Adrenal gland (tissue), 9 donors: ENCODE measurements at regions not wholly inside any gene's neighbourhood (a gene's known extent, or its start where the extent isn't known, plus 50 kb on each side); places are given as distances from the start of the nearest gene placed in this dataset.

ENCODE experiments used
- DNase-seq, 7 donors: peaks; one replicate each; pipeline ENCODE4 v3.0.0-alpha.2; 2019 to 2020
- H3K27ac ChIP-seq, 5 donors: fragments of 200-600 bp; sonication (generic) in 4 of 5; 1 replicate in 3 of 5; 2 replicates in 2 of 5; pipeline versions ENCODE4 v1.5.1 to v1.8.0; 2016 to 2020; ENCODE audit warnings: mild to moderate bottlenecking in 1 of 5
- H3K27me3 ChIP-seq: fragments of 200-600 bp; 2 replicates; pipeline ENCODE4 v1.8.0; 2021
- H3K36me3 ChIP-seq, 2 donors: fragments of 200-600 bp; replicated peaks in 1 of 2; 1 replicate in 1 of 2; 2 replicates in 1 of 2; pipeline versions ENCODE4 v1.5.1 to v1.8.0; 2018 to 2022
- H3K4me1 ChIP-seq, 2 donors: fragments of 200-600 bp; replicated peaks in 1 of 2; 1 replicate in 1 of 2; 2 replicates in 1 of 2; pipeline versions ENCODE4 v1.5.1 to v1.8.0; 2018 to 2021
- H3K4me3 ChIP-seq, 4 donors: fragments of 200-600 bp; sonication (generic) in 3 of 4; one replicate each; pipeline ENCODE4 v1.5.1; 2016 to 2018
- H3K9me3 ChIP-seq, 3 donors: fragments of 200-600 bp; sonication (generic) in 1 of 3; replicated peaks in 1 of 3; 1 replicate in 2 of 3; 2 replicates in 1 of 3; pipeline versions ENCODE4 v1.5.1 to v1.8.0; 2016 to 2021
- CTCF ChIP-seq, 6 experiments: fragments of 450-650 bp in 4 of 6; fragments of 200-600 bp in 2 of 6; sonication (generic) in 1 of 6; IDR thresholded peaks; 1 replicate in 5 of 6; 2 replicates in 1 of 6; pipeline versions ENCODE4 v1.5.1 to v1.8.0; 2016 to 2021; ENCODE audit warnings: antibody characterized with exemption in 6 of 6, mild to moderate bottlenecking in 2 of 6, moderate library complexity in 1 of 6
- POLR2A ChIP-seq, 2 donors: fragments of 450-650 bp; IDR thresholded peaks; one replicate each; pipeline ENCODE4 v1.6.1; 2017; ENCODE audit warnings: antibody characterized with exemption in 2 of 2, mild to moderate bottlenecking in 2 of 2, moderate library complexity in 1 of 2
- WGBS, 4 donors: extraction: QIAGEN DNeasy Blood & Tissue Kit in 2 of 4; methylation state at CpG; one replicate each; pipeline versions ENCODE4 v1.1.5 to v1.1.7; 2013 to 2017; 5-methylcytosine and 5-hydroxymethylcytosine counted together
- intact Hi-C, 2 donors: fragments of 100-400 bp; cut with DNase I; formaldehyde crosslinking; loops; one replicate each; pipeline versions ENCODE4 v1.14.1 to v1.15.0; 2022 to 2023
- donor health status: healthy with polysubstance abuse.
- donor health status: Bipolar disorder and iron deficiency.
- donor health status: DM: yes; HTN: yes; CAD: no.
- donor health status: DM: no; HTN: no; CAD: no.
- donor health status: DM: no; HTN: no; CAD: no.

- 90 to 99% (median 96%) methylated on average over 3 of the region's 3 CpGs for WGBS, 4 donors
These were observed 56.8 kb upstream of the SLC30A10 start for GRCh38 chr1:219985169-219985568.

More at GRCh38 chr1:219985169-219985568, 56.8 kb upstream of the SLC30A10 start:
- no peak overlapping the region for H3K4me3 ChIP-seq
- H3K36me3 ChIP-seq = peaks cover 0 to 40% of the 10 kb centered on the region in 2 donors
- no peak for TF ChIP-seq POLR2A (IDR thresholded peaks at IDR 0.05)
- TF ChIP-seq CTCF (IDR thresholded peaks at IDR 0.05) = no peak
- no peak overlapping the region for H3K27ac ChIP-seq
- DNase-seq = no peak
- intact Hi-C loops = no loop called here
- H3K4me1 ChIP-seq = peaks cover 0 to 4% of the 10 kb centered on the region in 2 donors
- no peaks in the 10 kb centered on the region for H3K27me3 ChIP-seq
- no peaks in the 10 kb centered on the region for H3K9me3 ChIP-seq
